GM12878 (cell line): ENCODE measurements at regions not wholly inside any gene's neighbourhood (a gene's known extent, or its start where the extent isn't known, plus 50 kb on each side); places are given as distances from the start of the nearest gene placed in this dataset.

Experiments used
- EGR1 ChIP-seq, 2 experiments: IDR thresholded peaks; 1 replicate in 1 of 2; 2 replicates in 1 of 2; pipeline ENCODE4 v1.6.1; 2011 to 2012; ENCODE audit warnings: low read depth in 2 of 2, low read length in 2 of 2, borderline replicate concordance in 1 of 2, mild to moderate bottlenecking in 1 of 2, moderate library complexity in 1 of 2
- GATAD2B ChIP-seq: fragments of 450-650 bp; conservative IDR thresholded peaks from 2 replicates; pipeline ENCODE4 v1.6.1; 2017; ENCODE audit warnings: low read depth, mild to moderate bottlenecking, moderate library complexity
- POLR2A ChIP-seq: IDR thresholded peaks from 2 replicates; pipeline ENCODE4 v1.6.1; 2011; ENCODE audit warnings: low read depth, mild to moderate bottlenecking, low read length
- POLR2AphosphoS5 ChIP-seq: IDR thresholded peaks from 2 replicates; pipeline ENCODE4 v1.6.1; 2011; ENCODE audit warnings: mild to moderate bottlenecking, low read length, inconsistent platforms
- RELA ChIP-seq: fragments of 450-650 bp; IDR thresholded peaks from 2 replicates; pipeline ENCODE4 v1.8.0; 2014; ENCODE audit warnings: borderline replicate concordance; ENCODE audit not compliant: partially characterized antibody
- SREBF2 ChIP-seq: IDR thresholded peaks from 2 replicates; pipeline ENCODE4 v1.6.1; 2012; ENCODE audit warnings: mild to moderate bottlenecking, low read length
- ZNF207 ChIP-seq: fragments of 450-650 bp; IDR thresholded peaks from 2 replicates; pipeline ENCODE4 v1.6.1; 2014; ENCODE audit warnings: antibody characterized with exemption, mild to moderate bottlenecking, borderline replicate concordance
- TF ChIP-seq, protein P1 (sequence below), 3 experiments: IDR thresholded peaks in 2 of 3; conservative IDR thresholded peaks in 1 of 3; 2 replicates each; pipeline ENCODE4 v1.5.1; 2011; ENCODE audit warnings: low read depth in 3 of 3, low read length in 3 of 3, mild to moderate bottlenecking in 3 of 3, control low read depth in 2 of 3, moderate library complexity in 2 of 3, inconsistent platforms in 1 of 3, mixed read lengths in 1 of 3; ENCODE audit not compliant: control insufficient read depth in 2 of 3, insufficient read depth in 1 of 3; ENCODE audit errors: extremely low read depth in 1 of 3
- TF ChIP-seq, protein P2 (sequence below): IDR thresholded peaks from 2 replicates; pipeline ENCODE4 v1.6.1; 2012; ENCODE audit warnings: low read length, inconsistent platforms
- TF ChIP-seq, protein P3 (sequence below): fragments of 450-650 bp; IDR thresholded peaks from 2 replicates; pipeline ENCODE4 v1.6.1; 2017; ENCODE audit warnings: mild to moderate bottlenecking
- TF ChIP-seq, protein P4 (sequence below): fragments of 450-650 bp; IDR thresholded peaks from 2 replicates; pipeline ENCODE4 v1.6.1; 2016; ENCODE audit warnings: mild to moderate bottlenecking

DNA sequence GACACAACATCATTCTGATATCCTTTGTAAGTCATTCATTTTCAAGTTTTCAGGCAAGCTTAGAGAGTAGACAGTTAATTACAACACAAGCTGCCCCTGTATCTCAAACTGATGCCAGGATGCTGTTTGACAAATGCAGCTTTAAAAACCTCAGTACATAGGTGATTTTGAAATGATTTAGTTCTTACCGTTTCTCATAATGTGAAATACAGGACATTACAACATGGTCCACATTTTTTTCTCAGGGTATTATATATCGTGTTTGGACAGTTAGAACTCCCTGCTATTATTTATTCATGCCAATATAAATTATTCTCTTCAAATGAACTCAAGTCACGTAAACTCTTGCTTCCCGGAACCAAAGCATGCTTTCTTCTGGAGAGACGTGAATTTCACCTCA is 1013.9 kb downstream of the EPHA3 start:
- TF ChIP-seq POLR2A, result no peak
- TF ChIP-seq, protein P1, sequence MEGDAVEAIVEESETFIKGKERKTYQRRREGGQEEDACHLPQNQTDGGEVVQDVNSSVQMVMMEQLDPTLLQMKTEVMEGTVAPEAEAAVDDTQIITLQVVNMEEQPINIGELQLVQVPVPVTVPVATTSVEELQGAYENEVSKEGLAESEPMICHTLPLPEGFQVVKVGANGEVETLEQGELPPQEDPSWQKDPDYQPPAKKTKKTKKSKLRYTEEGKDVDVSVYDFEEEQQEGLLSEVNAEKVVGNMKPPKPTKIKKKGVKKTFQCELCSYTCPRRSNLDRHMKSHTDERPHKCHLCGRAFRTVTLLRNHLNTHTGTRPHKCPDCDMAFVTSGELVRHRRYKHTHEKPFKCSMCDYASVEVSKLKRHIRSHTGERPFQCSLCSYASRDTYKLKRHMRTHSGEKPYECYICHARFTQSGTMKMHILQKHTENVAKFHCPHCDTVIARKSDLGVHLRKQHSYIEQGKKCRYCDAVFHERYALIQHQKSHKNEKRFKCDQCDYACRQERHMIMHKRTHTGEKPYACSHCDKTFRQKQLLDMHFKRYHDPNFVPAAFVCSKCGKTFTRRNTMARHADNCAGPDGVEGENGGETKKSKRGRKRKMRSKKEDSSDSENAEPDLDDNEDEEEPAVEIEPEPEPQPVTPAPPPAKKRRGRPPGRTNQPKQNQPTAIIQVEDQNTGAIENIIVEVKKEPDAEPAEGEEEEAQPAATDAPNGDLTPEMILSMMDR (IDR thresholded peaks at IDR 0.05 in 2 of 3, conservative IDR thresholded peaks at IDR 0.05 in 1 of 3; ENCODE audit: control insufficient read depth in 2 of 3, extremely low read depth in 1 of 3, insufficient read depth in 1 of 3, low read depth in 3 of 3, low read length in 3 of 3), result no peak
- TF ChIP-seq, protein P2, sequence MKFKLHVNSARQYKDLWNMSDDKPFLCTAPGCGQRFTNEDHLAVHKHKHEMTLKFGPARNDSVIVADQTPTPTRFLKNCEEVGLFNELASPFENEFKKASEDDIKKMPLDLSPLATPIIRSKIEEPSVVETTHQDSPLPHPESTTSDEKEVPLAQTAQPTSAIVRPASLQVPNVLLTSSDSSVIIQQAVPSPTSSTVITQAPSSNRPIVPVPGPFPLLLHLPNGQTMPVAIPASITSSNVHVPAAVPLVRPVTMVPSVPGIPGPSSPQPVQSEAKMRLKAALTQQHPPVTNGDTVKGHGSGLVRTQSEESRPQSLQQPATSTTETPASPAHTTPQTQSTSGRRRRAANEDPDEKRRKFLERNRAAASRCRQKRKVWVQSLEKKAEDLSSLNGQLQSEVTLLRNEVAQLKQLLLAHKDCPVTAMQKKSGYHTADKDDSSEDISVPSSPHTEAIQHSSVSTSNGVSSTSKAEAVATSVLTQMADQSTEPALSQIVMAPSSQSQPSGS, result no peak
- no peak for TF ChIP-seq EGR1 (IDR thresholded peaks at IDR 0.05; ENCODE audit: borderline replicate concordance in 1 of 2, low read depth in 2 of 2, low read length in 2 of 2)
- no peak for TF ChIP-seq POLR2AphosphoS5
- no peak for TF ChIP-seq SREBF2
- no peak for TF ChIP-seq ZNF207
- no peak for TF ChIP-seq GATAD2B
- TF ChIP-seq, protein P3, sequence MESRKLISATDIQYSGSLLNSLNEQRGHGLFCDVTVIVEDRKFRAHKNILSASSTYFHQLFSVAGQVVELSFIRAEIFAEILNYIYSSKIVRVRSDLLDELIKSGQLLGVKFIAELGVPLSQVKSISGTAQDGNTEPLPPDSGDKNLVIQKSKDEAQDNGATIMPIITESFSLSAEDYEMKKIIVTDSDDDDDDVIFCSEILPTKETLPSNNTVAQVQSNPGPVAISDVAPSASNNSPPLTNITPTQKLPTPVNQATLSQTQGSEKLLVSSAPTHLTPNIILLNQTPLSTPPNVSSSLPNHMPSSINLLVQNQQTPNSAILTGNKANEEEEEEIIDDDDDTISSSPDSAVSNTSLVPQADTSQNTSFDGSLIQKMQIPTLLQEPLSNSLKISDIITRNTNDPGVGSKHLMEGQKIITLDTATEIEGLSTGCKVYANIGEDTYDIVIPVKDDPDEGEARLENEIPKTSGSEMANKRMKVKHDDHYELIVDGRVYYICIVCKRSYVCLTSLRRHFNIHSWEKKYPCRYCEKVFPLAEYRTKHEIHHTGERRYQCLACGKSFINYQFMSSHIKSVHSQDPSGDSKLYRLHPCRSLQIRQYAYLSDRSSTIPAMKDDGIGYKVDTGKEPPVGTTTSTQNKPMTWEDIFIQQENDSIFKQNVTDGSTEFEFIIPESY, result no peak
- TF ChIP-seq RELA, result no peak
- TF ChIP-seq, protein P4, sequence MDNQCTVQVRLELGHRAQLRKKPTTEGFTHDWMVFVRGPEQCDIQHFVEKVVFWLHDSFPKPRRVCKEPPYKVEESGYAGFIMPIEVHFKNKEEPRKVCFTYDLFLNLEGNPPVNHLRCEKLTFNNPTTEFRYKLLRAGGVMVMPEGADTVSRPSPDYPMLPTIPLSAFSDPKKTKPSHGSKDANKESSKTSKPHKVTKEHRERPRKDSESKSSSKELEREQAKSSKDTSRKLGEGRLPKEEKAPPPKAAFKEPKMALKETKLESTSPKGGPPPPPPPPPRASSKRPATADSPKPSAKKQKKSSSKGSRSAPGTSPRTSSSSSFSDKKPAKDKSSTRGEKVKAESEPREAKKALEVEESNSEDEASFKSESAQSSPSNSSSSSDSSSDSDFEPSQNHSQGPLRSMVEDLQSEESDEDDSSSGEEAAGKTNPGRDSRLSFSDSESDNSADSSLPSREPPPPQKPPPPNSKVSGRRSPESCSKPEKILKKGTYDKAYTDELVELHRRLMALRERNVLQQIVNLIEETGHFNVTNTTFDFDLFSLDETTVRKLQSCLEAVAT, result no peak
